ENCODE measurements at regions not wholly inside any gene's neighbourhood (a gene's known extent, or its start where the extent isn't known, plus 50 kb on each side); places are given as distances from the start of the nearest gene placed in this dataset.

- TF ChIP-seq CTCF (IDR thresholded peaks at IDR 0.05; ENCODE audit: insufficient read depth, low read length, poor library complexity, severe bottlenecking): no peak
These were observed 50.7 kb upstream of the CNTNAP4 start for GRCh38 chr16:76226481-76226880.

More at GRCh38 chr16:76226481-76226880, 50.7 kb upstream of the CNTNAP4 start:
- no peak for DNase-seq (ENCODE audit: extremely low read depth, insufficient read length)
- no peaks in the 10 kb centered on the region for H3K27me3 ChIP-seq (replicated peaks; ENCODE audit: control insufficient read depth, insufficient read depth, low read length)
- no peaks in the 10 kb centered on the region for H3K36me3 ChIP-seq (ENCODE audit: control insufficient read depth, insufficient read depth, low read length)
- no peak overlapping the region for H3K4me3 ChIP-seq (replicated peaks; ENCODE audit: low read depth, low read length)

All from GM06990 (cell line).